AG04450 (cell line): ENCODE measurements at regions not wholly inside any gene's neighbourhood (a gene's known extent, or its start where the extent isn't known, plus 50 kb on each side); places are given as distances from the start of the nearest gene placed in this dataset.

Source experiments
- CTCF ChIA-PET: fragments of 300-600, 350-600 bp; formaldehyde crosslinking; extraction: SDS; loops from one replicate; lab custom pipeline; 2022; ENCODE audit warnings: antibody characterized with exemption, inconsistent platforms; lab: Charles Lee
- POLR2A ChIA-PET: fragments of 350-600 bp; formaldehyde crosslinking; extraction: SDS; loops from one replicate; lab custom pipeline; 2021; ENCODE audit warnings: antibody characterized with exemption, inconsistent platforms; lab: Yijun Ruan, JAX
- DNase-seq: peaks from one replicate; pipeline ENCODE4 v3.0.0-alpha.2; 2011; ENCODE audit warnings: low read depth, low spot score
- H3K27ac ChIP-seq: one replicate; pipeline ENCODE4 v1.5.1; 2012; ENCODE audit warnings: low read depth, low read length, control low read depth
- H3K27me3 ChIP-seq: one replicate; pipeline ENCODE4 v1.6.0; 2012; ENCODE audit warnings: low read length; ENCODE audit not compliant: control insufficient read depth, insufficient read depth
- H3K4me3 ChIP-seq: 2 replicates; pipeline ENCODE4 v1.5.1; 2011; ENCODE audit warnings: mild to moderate bottlenecking, low read depth, low read length, control low read depth
- H3K9me3 ChIP-seq: 2 replicates; pipeline ENCODE4 v1.5.1; 2012; ENCODE audit warnings: low read length; ENCODE audit not compliant: control insufficient read depth, insufficient read depth
- CTCF ChIP-seq: IDR thresholded peaks from 2 replicates; pipeline ENCODE4 v1.5.1; 2011; ENCODE audit warnings: low read depth, low read length, control low read depth, inconsistent platforms

GRCh38 chrX:139086246-139086645, 374.7 kb upstream of the FGF13 start:
- CTCF ChIA-PET, result no interaction called here
- TF ChIP-seq CTCF, result no peak
- no peaks in the 10 kb centered on the region for H3K9me3 ChIP-seq
- no peak overlapping the region for H3K4me3 ChIP-seq
- no peaks in the 10 kb centered on the region for H3K27me3 ChIP-seq
- POLR2A ChIA-PET, result no interaction called here
- no peak for DNase-seq
- no peak overlapping the region for H3K27ac ChIP-seq

GRCh38 chrX:139085404-139085803, 373.9 kb upstream of the FGF13 start:
- DNase-seq, result no peak
- POLR2A ChIA-PET, result no interaction called here
- no peak overlapping the region for H3K4me3 ChIP-seq
- H3K27ac ChIP-seq, result no peak overlapping the region
- CTCF ChIA-PET, result no interaction called here
- no peaks in the 10 kb centered on the region for H3K27me3 ChIP-seq
- no peaks in the 10 kb centered on the region for H3K9me3 ChIP-seq
- no peak for TF ChIP-seq CTCF

- CTCF ChIA-PET, result no interaction called here
- no peak for TF ChIP-seq CTCF
- Histone ChIP-seq H3K4me3 (no peak overlapping the region), H3K27ac (no peak overlapping the region), H3K9me3 (no peaks in the 10 kb centered on the region), H3K27me3 (no peaks in the 10 kb centered on the region)
- POLR2A ChIA-PET, result no interaction called here
- no peak for DNase-seq
These were observed 371.7 kb upstream of the FGF13 start for GRCh38 chrX:139083191-139083590.

- DNase-seq, result no peak
- POLR2A ChIA-PET, result no interaction called here
- Histone ChIP-seq H3K27ac (no peak overlapping the region), H3K27me3 (no peaks in the 10 kb centered on the region), H3K9me3 (no peaks in the 10 kb centered on the region), H3K4me3 (no peak overlapping the region)
- CTCF ChIA-PET, result no interaction called here
- TF ChIP-seq CTCF, result no peak
These were observed 370.4 kb upstream of the FGF13 start for GRCh38 chrX:139081965-139082364.

GRCh38 chrX:139079789-139080188, 368.3 kb upstream of the FGF13 start:
- Histone ChIP-seq H3K4me3 (no peak overlapping the region), H3K27me3 (no peaks in the 10 kb centered on the region), H3K27ac (no peak overlapping the region), H3K9me3 (no peaks in the 10 kb centered on the region)
- DNase-seq, result no peak
- TF ChIP-seq CTCF, result no peak
- ChIA-PET CTCF (no interaction called here), POLR2A (no interaction called here)
